ENCODE measurements at regions not wholly inside any gene's neighbourhood (a gene's known extent, or its start where the extent isn't known, plus 50 kb on each side); places are given as distances from the start of the nearest gene placed in this dataset.

DNA sequence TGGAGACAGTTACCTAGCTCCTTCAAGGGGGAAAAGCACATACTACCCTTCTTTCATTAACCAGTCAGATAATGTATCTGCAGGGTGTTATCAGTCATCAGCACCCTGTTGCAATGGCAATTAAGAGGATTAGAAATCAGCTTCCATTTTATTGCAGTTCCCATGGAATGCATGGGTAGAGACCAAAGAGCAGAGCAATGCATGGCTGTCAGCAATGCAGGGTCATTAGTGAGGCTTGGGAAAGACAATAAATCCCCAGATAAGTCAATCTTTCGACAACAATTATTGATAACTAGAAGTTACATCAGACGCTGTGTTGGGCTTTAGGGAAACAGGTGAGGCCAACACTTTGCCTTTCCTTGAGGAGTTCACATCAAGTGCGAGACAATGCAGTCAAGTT, 150.9 kb downstream of the MAFB start:
- no peak for TF ChIP-seq CTCF (conservative IDR thresholded peaks at IDR 0.05; ENCODE audit: low read depth in 2 of 2)
- no peak for TF ChIP-seq EZH2 (IDR thresholded peaks at IDR 0.05; ENCODE audit: low read depth, unreplicated experiment)
- no peak for TF ChIP-seq CREB1 (CRISPR knock-in tag; IDR thresholded peaks at IDR 0.05; ENCODE audit: low read depth)
- no peak for TF ChIP-seq EZH2phosphoT487 (IDR thresholded peaks at IDR 0.05; ENCODE audit: unreplicated experiment)
- no peak for TF ChIP-seq POLR2AphosphoS5 (IDR thresholded peaks at IDR 0.05; ENCODE audit: low read depth)
- TF ChIP-seq ZNF114 (CRISPR knock-in tag; IDR thresholded peaks at IDR 0.05), result no peak
- TF ChIP-seq, protein P1, sequence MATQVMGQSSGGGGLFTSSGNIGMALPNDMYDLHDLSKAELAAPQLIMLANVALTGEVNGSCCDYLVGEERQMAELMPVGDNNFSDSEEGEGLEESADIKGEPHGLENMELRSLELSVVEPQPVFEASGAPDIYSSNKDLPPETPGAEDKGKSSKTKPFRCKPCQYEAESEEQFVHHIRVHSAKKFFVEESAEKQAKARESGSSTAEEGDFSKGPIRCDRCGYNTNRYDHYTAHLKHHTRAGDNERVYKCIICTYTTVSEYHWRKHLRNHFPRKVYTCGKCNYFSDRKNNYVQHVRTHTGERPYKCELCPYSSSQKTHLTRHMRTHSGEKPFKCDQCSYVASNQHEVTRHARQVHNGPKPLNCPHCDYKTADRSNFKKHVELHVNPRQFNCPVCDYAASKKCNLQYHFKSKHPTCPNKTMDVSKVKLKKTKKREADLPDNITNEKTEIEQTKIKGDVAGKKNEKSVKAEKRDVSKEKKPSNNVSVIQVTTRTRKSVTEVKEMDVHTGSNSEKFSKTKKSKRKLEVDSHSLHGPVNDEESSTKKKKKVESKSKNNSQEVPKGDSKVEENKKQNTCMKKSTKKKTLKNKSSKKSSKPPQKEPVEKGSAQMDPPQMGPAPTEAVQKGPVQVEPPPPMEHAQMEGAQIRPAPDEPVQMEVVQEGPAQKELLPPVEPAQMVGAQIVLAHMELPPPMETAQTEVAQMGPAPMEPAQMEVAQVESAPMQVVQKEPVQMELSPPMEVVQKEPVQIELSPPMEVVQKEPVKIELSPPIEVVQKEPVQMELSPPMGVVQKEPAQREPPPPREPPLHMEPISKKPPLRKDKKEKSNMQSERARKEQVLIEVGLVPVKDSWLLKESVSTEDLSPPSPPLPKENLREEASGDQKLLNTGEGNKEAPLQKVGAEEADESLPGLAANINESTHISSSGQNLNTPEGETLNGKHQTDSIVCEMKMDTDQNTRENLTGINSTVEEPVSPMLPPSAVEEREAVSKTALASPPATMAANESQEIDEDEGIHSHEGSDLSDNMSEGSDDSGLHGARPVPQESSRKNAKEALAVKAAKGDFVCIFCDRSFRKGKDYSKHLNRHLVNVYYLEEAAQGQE (IDR thresholded peaks at IDR 0.05; ENCODE audit: unreplicated experiment), result no peak
- TF ChIP-seq JUNB (IDR thresholded peaks at IDR 0.05; ENCODE audit: unreplicated experiment), result no peak
- TF ChIP-seq, protein P2, sequence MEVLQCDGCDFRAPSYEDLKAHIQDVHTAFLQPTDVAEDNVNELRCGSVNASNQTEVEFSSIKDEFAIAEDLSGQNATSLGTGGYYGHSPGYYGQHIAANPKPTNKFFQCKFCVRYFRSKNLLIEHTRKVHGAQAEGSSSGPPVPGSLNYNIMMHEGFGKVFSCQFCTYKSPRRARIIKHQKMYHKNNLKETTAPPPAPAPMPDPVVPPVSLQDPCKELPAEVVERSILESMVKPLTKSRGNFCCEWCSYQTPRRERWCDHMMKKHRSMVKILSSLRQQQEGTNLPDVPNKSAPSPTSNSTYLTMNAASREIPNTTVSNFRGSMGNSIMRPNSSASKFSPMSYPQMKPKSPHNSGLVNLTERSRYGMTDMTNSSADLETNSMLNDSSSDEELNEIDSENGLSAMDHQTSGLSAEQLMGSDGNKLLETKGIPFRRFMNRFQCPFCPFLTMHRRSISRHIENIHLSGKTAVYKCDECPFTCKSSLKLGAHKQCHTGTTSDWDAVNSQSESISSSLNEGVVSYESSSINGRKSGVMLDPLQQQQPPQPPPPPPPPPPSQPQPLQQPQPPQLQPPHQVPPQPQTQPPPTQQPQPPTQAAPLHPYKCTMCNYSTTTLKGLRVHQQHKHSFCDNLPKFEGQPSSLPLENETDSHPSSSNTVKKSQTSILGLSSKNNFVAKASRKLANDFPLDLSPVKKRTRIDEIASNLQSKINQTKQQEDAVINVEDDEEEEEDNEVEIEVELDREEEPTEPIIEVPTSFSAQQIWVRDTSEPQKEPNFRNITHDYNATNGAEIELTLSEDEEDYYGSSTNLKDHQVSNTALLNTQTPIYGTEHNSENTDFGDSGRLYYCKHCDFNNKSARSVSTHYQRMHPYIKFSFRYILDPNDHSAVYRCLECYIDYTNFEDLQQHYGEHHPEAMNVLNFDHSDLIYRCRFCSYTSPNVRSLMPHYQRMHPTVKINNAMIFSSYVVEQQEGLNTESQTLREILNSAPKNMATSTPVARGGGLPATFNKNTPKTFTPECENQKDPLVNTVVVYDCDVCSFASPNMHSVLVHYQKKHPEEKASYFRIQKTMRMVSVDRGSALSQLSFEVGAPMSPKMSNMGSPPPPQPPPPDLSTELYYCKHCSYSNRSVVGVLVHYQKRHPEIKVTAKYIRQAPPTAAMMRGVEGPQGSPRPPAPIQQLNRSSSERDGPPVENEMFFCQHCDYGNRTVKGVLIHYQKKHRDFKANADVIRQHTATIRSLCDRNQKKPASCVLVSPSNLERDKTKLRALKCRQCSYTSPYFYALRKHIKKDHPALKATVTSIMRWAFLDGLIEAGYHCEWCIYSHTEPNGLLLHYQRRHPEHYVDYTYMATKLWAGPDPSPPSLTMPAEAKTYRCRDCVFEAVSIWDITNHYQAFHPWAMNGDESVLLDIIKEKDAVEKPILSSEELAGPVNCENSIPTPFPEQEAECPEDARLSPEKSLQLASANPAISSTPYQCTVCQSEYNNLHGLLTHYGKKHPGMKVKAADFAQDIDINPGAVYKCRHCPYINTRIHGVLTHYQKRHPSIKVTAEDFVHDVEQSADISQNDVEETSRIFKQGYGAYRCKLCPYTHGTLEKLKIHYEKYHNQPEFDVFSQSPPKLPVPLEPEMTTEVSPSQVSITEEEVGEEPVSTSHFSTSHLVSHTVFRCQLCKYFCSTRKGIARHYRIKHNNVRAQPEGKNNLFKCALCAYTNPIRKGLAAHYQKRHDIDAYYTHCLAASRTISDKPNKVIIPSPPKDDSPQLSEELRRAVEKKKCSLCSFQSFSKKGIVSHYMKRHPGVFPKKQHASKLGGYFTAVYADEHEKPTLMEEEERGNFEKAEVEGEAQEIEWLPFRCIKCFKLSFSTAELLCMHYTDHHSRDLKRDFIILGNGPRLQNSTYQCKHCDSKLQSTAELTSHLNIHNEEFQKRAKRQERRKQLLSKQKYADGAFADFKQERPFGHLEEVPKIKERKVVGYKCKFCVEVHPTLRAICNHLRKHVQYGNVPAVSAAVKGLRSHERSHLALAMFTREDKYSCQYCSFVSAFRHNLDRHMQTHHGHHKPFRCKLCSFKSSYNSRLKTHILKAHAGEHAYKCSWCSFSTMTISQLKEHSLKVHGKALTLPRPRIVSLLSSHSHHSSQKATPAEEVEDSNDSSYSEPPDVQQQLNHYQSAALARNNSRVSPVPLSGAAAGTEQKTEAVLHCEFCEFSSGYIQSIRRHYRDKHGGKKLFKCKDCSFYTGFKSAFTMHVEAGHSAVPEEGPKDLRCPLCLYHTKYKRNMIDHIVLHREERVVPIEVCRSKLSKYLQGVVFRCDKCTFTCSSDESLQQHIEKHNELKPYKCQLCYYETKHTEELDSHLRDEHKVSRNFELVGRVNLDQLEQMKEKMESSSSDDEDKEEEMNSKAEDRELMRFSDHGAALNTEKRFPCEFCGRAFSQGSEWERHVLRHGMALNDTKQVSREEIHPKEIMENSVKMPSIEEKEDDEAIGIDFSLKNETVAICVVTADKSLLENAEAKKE (CRISPR knock-in tag; IDR thresholded peaks at IDR 0.05), result no peak
- TF ChIP-seq, protein P3, sequence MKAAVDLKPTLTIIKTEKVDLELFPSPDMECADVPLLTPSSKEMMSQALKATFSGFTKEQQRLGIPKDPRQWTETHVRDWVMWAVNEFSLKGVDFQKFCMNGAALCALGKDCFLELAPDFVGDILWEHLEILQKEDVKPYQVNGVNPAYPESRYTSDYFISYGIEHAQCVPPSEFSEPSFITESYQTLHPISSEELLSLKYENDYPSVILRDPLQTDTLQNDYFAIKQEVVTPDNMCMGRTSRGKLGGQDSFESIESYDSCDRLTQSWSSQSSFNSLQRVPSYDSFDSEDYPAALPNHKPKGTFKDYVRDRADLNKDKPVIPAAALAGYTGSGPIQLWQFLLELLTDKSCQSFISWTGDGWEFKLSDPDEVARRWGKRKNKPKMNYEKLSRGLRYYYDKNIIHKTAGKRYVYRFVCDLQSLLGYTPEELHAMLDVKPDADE (IDR thresholded peaks at IDR 0.05), result no peak
- no peak for TF ChIP-seq STAT1 (IDR thresholded peaks at IDR 0.05; ENCODE audit: unreplicated experiment)
